Rectal smooth muscle tissue (tissue), 1 donor: ENCODE measurements at regions not wholly inside any gene's neighbourhood (a gene's known extent, or its start where the extent isn't known, plus 50 kb on each side); places are given as distances from the start of the nearest gene placed in this dataset.

ENCODE experiments used
- H3K27ac ChIP-seq: one replicate; pipeline ENCODE4 v1.7.0; 2013; ENCODE audit warnings: low read depth, low read length, inconsistent platforms
- H3K27me3 ChIP-seq: one replicate; pipeline ENCODE4 v1.7.0; 2013; ENCODE audit warnings: low read length; ENCODE audit not compliant: control insufficient read depth, insufficient read depth
- H3K36me3 ChIP-seq: one replicate; pipeline ENCODE4 v1.7.0; 2013; ENCODE audit warnings: low read length; ENCODE audit not compliant: control insufficient read depth, insufficient read depth
- H3K4me1 ChIP-seq: one replicate; pipeline ENCODE4 v1.7.0; 2013; ENCODE audit warnings: low read length; ENCODE audit not compliant: control insufficient read depth, insufficient read depth
- H3K4me3 ChIP-seq: one replicate; pipeline ENCODE4 v1.7.0; 2013; ENCODE audit warnings: low read length
- H3K9ac ChIP-seq: one replicate; pipeline ENCODE4 v1.7.0; 2013; ENCODE audit warnings: low read length

- Histone ChIP-seq H3K4me3 (no peak overlapping the region), H3K27me3 (no peaks in the 10 kb centered on the region), H3K4me1 (no peaks in the 10 kb centered on the region), H3K9ac (no peak overlapping the region), H3K27ac (no peak overlapping the region), H3K36me3 (no peaks in the 10 kb centered on the region)
Observed at GRCh38 chr21:24850121-24850520, 757.2 kb downstream of the MRPL39 start.

- no peak overlapping the region for H3K27ac ChIP-seq
- no peak overlapping the region for H3K4me3 ChIP-seq
- no peaks in the 10 kb centered on the region for H3K36me3 ChIP-seq
- no peaks in the 10 kb centered on the region for H3K27me3 ChIP-seq
- H3K4me1 ChIP-seq = no peaks in the 10 kb centered on the region
- no peak overlapping the region for H3K9ac ChIP-seq
Observed at GRCh38 chr21:24844671-24845070, 762.6 kb downstream of the MRPL39 start.

GRCh38 chr21:24840287-24840686 lies 767.0 kb downstream of the MRPL39 start:
- H3K4me3 ChIP-seq = no peak overlapping the region
- no peaks in the 10 kb centered on the region for H3K27me3 ChIP-seq
- H3K9ac ChIP-seq = no peak overlapping the region
- H3K27ac ChIP-seq = no peak overlapping the region
- H3K4me1 ChIP-seq = no peaks in the 10 kb centered on the region
- no peaks in the 10 kb centered on the region for H3K36me3 ChIP-seq

GRCh38 chr21:24832961-24833360 lies 774.3 kb downstream of the MRPL39 start:
- H3K4me1 ChIP-seq = no peaks in the 10 kb centered on the region
- no peak overlapping the region for H3K4me3 ChIP-seq
- no peak overlapping the region for H3K9ac ChIP-seq
- H3K36me3 ChIP-seq = no peaks in the 10 kb centered on the region
- H3K27ac ChIP-seq = no peak overlapping the region
- H3K27me3 ChIP-seq = no peaks in the 10 kb centered on the region

DNA sequence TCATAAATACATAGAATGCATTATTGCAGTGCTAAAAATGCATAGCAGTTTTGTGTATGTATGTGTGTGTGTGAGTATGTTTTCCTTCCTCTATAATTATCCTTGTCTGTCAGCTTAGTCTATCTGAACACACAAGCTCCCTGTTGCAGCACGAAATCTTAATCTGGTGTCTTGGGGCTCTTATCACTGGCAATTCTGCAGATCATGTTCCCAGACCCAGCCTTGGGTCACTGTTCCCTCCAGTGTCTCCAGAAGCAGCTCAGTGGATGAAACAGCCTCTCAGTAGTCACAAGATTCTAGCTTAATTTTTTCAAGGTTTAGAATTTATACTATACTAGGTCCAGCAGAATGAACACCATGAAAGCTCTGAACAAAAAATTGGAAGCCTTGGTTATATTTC lies 777.9 kb downstream of the MRPL39 start:
- Histone ChIP-seq H3K9ac (no peak overlapping the region), H3K27me3 (no peaks in the 10 kb centered on the region), H3K36me3 (no peaks in the 10 kb centered on the region), H3K4me1 (no peaks in the 10 kb centered on the region), H3K4me3 (no peak overlapping the region), H3K27ac (no peak overlapping the region)

- Histone ChIP-seq H3K4me3 (no peak overlapping the region), H3K27ac (no peak overlapping the region), H3K27me3 (no peaks in the 10 kb centered on the region), H3K4me1 (no peaks in the 10 kb centered on the region), H3K36me3 (no peaks in the 10 kb centered on the region), H3K9ac (no peak overlapping the region)
Observed at GRCh38 chr21:24826822-24827221, 780.5 kb downstream of the MRPL39 start.

DNA sequence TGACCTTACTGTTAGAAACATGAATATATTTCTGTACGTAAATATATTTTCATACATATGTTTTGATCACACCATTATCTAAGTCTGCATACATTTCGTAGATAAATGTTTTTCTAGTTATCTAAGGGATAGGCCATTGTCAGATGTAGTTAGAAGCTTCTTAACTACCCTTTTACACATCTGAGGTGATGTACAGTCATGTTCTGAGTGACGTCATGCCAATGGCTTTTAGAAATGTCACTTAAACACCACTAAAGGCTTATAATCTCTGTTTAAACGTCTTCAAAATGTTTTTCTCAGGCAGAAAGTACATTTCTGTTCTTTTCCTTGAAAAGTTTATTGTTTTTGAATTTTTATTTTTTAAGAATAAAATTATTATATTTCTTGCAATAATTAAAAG lies 781.9 kb downstream of the MRPL39 start:
- no peaks in the 10 kb centered on the region for H3K4me1 ChIP-seq
- no peak overlapping the region for H3K4me3 ChIP-seq
- H3K36me3 ChIP-seq = no peaks in the 10 kb centered on the region
- no peak overlapping the region for H3K9ac ChIP-seq
- H3K27me3 ChIP-seq = no peaks in the 10 kb centered on the region
- no peak overlapping the region for H3K27ac ChIP-seq

DNA sequence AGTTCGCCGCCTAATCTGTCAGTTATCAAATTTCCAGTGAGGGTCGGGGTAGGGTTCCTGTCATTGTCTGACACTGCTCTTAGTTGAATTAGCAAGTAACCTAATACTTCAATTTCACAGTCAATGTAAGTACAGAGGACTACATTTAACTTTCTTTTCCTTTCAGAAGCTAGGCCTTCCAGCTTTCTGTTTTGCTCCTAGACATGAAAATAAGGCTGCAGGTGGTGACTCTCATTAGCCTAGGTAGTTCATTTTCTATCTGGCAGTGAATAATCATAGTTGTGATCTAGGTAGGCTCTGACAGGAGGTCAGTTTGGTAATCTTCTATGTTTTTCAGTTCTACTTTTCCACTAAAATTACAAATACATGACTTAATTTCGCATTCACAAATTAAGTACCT lies 783.1 kb downstream of the MRPL39 start:
- Histone ChIP-seq H3K27ac (no peak overlapping the region), H3K4me1 (no peaks in the 10 kb centered on the region), H3K4me3 (no peak overlapping the region), H3K36me3 (no peaks in the 10 kb centered on the region), H3K9ac (no peak overlapping the region), H3K27me3 (no peaks in the 10 kb centered on the region)

- no peaks in the 10 kb centered on the region for H3K4me1 ChIP-seq
- no peak overlapping the region for H3K9ac ChIP-seq
- no peak overlapping the region for H3K4me3 ChIP-seq
- H3K36me3 ChIP-seq = no peaks in the 10 kb centered on the region
- H3K27ac ChIP-seq = no peak overlapping the region
- H3K27me3 ChIP-seq = no peaks in the 10 kb centered on the region
Observed at GRCh38 chr21:24823247-24823646, 784.0 kb downstream of the MRPL39 start.

GRCh38 chr21:24785033-24785432 lies 822.2 kb downstream of the MRPL39 start:
- H3K9ac ChIP-seq = no peak overlapping the region
- H3K4me3 ChIP-seq = no peak overlapping the region
- no peaks in the 10 kb centered on the region for H3K4me1 ChIP-seq
- no peaks in the 10 kb centered on the region for H3K36me3 ChIP-seq
- no peak overlapping the region for H3K27ac ChIP-seq
- no peaks in the 10 kb centered on the region for H3K27me3 ChIP-seq

DNA sequence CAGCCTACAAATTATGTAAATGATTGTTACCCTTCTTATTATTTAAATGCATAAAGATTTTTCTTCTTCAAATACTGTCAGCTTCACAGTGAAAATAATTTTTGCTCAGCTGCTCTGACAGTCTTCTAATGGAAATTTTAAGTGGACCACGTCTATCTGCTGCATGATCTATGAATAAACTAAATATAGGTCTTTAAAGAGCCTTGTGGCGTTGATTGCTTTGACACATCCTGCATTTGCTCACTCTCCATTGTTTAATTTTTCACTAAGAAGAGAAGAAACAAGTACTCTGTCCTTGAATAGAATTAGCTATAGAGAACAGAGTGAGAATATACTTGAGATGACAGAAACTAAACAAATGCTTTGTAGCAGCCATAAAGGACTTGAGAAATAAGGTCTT lies 826.1 kb downstream of the MRPL39 start:
- Histone ChIP-seq H3K36me3 (no peaks in the 10 kb centered on the region), H3K9ac (no peak overlapping the region), H3K4me3 (no peak overlapping the region), H3K4me1 (no peaks in the 10 kb centered on the region), H3K27ac (no peak overlapping the region), H3K27me3 (no peaks in the 10 kb centered on the region)

DNA sequence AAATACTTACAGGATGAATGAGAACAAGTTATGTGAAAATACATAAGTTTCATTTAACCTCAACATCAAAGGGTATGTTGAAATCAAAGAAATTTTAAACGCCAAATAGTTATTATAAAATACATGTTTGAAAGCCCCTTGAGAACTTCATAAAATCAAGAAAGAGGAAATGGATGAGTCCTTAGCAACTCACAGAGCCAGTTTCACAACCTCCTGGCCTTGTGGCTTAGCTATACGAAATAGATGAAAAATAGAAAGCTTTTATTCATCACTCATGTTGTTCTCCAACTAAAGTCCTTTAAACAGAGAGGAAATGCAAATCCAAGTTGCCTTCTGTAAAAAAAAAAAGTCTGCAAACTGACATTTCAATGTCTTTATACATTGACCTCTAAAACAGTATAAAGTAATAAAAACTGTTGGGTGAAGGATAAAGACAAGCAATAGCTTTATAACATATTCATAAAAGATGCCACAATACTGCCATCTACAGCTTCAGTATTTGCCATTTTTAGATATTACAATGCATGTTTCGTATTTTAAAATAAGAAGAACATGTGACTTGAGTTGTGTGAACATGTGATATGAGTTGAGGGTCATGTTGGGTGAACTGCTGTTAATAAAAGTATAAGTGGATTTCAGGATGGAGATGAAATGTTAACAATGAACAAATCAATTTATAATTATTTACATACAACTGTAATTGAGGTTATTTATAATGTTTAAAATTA lies 847.8 kb downstream of the MRPL39 start:
- Histone ChIP-seq H3K4me3 (no peak overlapping the region), H3K4me1 (no peaks in the 10 kb centered on the region), H3K27ac (no peak overlapping the region), H3K27me3 (no peaks in the 10 kb centered on the region), H3K36me3 (no peaks in the 10 kb centered on the region), H3K9ac (no peak overlapping the region)

GRCh38 chr21:24738063-24738462 lies 869.2 kb downstream of the MRPL39 start:
- no peak overlapping the region for H3K27ac ChIP-seq
- no peaks in the 10 kb centered on the region for H3K4me1 ChIP-seq
- H3K27me3 ChIP-seq = no peaks in the 10 kb centered on the region
- H3K4me3 ChIP-seq = no peak overlapping the region
- no peak overlapping the region for H3K9ac ChIP-seq
- H3K36me3 ChIP-seq = no peaks in the 10 kb centered on the region
